A673 (cell line): ENCODE measurements at regions not wholly inside any gene's neighbourhood (a gene's known extent, or its start where the extent isn't known, plus 50 kb on each side); places are given as distances from the start of the nearest gene placed in this dataset.

ENCODE experiments used
- BruUV-seq: library from RNA; stranded (reverse); fragments of 400-500 nt; replicated peaks from 2 replicates; lab custom pipeline; 2021; lab: Mats Ljungman, UMichigan
- CTCF ChIA-PET: fragments of 300-600 bp; sonication (Branson Sonifier 250); formaldehyde crosslinking; loops from one replicate; lab custom pipeline; 2022; ENCODE audit warnings: antibody characterized with exemption; lab: Charles Lee
- POLR2A ChIA-PET: fragments of 300-600 bp; sonication (Branson Sonifier 250); formaldehyde crosslinking; loops from one replicate; lab custom pipeline; 2022; ENCODE audit warnings: antibody characterized with exemption; ENCODE audit not compliant: low non-redundant PET; lab: Charles Lee
- DNase-seq: peaks from one replicate; pipeline ENCODE4 v3.0.0-alpha.2; 2015; ENCODE audit warnings: low spot score
- H3K27ac ChIP-seq: fragments of 200-600 bp; sonication (generic); 2 replicates; pipeline ENCODE4 v1.5.1; 2016; ENCODE audit warnings: mixed run types, low read depth, mild to moderate bottlenecking, mixed read lengths, antibody characterized with exemption, low read length; ENCODE audit not compliant: poor library complexity, severe bottlenecking
- H3K27me3 ChIP-seq: fragments of 200-600 bp; sonication (generic); replicated peaks from 2 replicates; pipeline ENCODE4 v1.6.1; 2017; ENCODE audit warnings: mixed run types, low read depth, mild to moderate bottlenecking, mixed read lengths, antibody characterized with exemption, low read length; ENCODE audit not compliant: insufficient read depth, poor library complexity
- H3K36me3 ChIP-seq: fragments of 200-600 bp; sonication (generic); 2 replicates; pipeline ENCODE4 v1.6.1; 2016; ENCODE audit warnings: mixed run types, mild to moderate bottlenecking, mixed read lengths, antibody characterized with exemption, low read length; ENCODE audit not compliant: insufficient read depth, poor library complexity, severe bottlenecking
- H3K4me1 ChIP-seq: fragments of 200-600 bp; sonication (generic); 2 replicates; pipeline ENCODE4 v1.6.1; 2017; ENCODE audit warnings: mixed run types, mild to moderate bottlenecking, mixed read lengths, antibody characterized with exemption, low read length; ENCODE audit not compliant: insufficient read depth, poor library complexity, severe bottlenecking
- H3K4me3 ChIP-seq: fragments of 200-600 bp; sonication (generic); 2 replicates; pipeline ENCODE4 v1.5.1; 2016; ENCODE audit warnings: low read depth, mixed run types, mild to moderate bottlenecking, mixed read lengths, low read length; ENCODE audit not compliant: poor library complexity, severe bottlenecking
- H3K9me3 ChIP-seq: fragments of 200-600 bp; sonication (generic); 2 replicates; pipeline ENCODE4 v1.6.1; 2016; ENCODE audit warnings: mixed run types, low read depth, mild to moderate bottlenecking, mixed read lengths, antibody characterized with exemption, low read length; ENCODE audit not compliant: poor library complexity, severe bottlenecking
- EZH2 ChIP-seq: fragments of 200-600 bp; sonication (generic); IDR thresholded peaks from 2 replicates; pipeline ENCODE4 v1.6.1; 2017; ENCODE audit warnings: borderline replicate concordance, low read depth, mild to moderate bottlenecking, mixed read lengths, antibody characterized with exemption, low read length; ENCODE audit not compliant: poor library complexity, severe bottlenecking
- intact Hi-C: fragments of 100-400 bp; cut with micrococcal nuclease; formaldehyde crosslinking; loops from one replicate; pipeline ENCODE4 v1.10.0; 2022; ENCODE audit not compliant: unreplicated experiment
- TF ChIP-seq, protein P1 (sequence below): fragments of 300-800, 200-600 bp; sonication (generic); conservative IDR thresholded peaks from 2 replicates; pipeline ENCODE4 v1.5.1; 2017; ENCODE audit warnings: low read depth, mild to moderate bottlenecking, antibody characterized with exemption, low read length, moderate library complexity, mixed read lengths

DNA sequence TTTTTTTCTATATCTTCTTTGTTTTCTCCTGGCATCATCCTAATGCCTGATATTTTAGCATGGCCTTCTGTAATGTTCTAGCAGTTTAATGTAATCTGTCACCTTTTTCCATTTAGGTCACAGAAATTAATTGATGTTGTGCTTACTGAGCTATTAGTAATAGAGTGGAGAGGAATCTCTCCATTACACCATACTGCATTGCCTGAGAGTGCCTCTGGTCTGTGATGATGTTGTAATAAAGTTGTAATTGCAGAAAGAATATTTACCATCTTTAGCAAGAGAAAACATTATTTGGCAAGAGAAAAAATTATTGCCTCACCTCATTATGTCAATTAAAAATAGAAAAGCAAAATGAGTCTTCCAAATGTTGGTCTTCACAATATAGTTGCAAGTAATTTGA, 213.2 kb downstream of the KCNJ3 start:
- no peak overlapping the region for H3K4me3 ChIP-seq
- CTCF ChIA-PET, result no interaction called here
- no TSS peak for BruUV-seq
- no peaks in the 10 kb centered on the region for H3K36me3 ChIP-seq
- DNase-seq, result no peak
- TF ChIP-seq, protein P1, sequence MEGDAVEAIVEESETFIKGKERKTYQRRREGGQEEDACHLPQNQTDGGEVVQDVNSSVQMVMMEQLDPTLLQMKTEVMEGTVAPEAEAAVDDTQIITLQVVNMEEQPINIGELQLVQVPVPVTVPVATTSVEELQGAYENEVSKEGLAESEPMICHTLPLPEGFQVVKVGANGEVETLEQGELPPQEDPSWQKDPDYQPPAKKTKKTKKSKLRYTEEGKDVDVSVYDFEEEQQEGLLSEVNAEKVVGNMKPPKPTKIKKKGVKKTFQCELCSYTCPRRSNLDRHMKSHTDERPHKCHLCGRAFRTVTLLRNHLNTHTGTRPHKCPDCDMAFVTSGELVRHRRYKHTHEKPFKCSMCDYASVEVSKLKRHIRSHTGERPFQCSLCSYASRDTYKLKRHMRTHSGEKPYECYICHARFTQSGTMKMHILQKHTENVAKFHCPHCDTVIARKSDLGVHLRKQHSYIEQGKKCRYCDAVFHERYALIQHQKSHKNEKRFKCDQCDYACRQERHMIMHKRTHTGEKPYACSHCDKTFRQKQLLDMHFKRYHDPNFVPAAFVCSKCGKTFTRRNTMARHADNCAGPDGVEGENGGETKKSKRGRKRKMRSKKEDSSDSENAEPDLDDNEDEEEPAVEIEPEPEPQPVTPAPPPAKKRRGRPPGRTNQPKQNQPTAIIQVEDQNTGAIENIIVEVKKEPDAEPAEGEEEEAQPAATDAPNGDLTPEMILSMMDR, result no peak
- TF ChIP-seq EZH2, result no peak
- intact Hi-C loops, result no loop called here
- POLR2A ChIA-PET, result no interaction called here
- no peak overlapping the region for H3K27ac ChIP-seq
- no peaks in the 10 kb centered on the region for H3K27me3 ChIP-seq
- no peaks in the 10 kb centered on the region for H3K4me1 ChIP-seq
- no peaks in the 10 kb centered on the region for H3K9me3 ChIP-seq

DNA sequence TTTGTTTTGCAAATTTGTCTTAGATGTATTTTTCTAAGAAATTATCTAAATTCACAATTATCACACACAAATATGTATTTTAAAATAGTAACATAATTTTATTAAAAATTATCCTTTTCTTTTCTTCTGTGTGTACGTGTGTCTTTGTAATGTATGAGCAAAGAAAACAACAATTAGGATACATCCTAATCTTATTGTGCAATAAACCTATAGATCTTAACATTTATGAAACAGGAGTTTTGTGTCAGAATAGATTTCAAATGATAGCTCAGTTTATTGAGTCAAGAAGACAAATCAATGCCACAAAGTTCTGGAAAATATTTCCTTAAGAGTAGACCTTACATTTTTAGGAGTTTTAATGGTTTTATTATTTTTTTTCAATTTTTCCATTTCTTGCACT, 212.2 kb downstream of the KCNJ3 start:
- Histone ChIP-seq H3K27me3 (no peaks in the 10 kb centered on the region), H3K9me3 (no peaks in the 10 kb centered on the region), H3K4me3 (no peak overlapping the region), H3K4me1 (no peaks in the 10 kb centered on the region), H3K27ac (no peak overlapping the region), H3K36me3 (no peaks in the 10 kb centered on the region)
- BruUV-seq, result no TSS peak
- POLR2A ChIA-PET, result no interaction called here
- TF ChIP-seq, protein P1, result no peak
- TF ChIP-seq EZH2, result no peak
- DNase-seq, result no peak
- intact Hi-C loops, result no loop called here
- CTCF ChIA-PET, result no interaction called here

DNA sequence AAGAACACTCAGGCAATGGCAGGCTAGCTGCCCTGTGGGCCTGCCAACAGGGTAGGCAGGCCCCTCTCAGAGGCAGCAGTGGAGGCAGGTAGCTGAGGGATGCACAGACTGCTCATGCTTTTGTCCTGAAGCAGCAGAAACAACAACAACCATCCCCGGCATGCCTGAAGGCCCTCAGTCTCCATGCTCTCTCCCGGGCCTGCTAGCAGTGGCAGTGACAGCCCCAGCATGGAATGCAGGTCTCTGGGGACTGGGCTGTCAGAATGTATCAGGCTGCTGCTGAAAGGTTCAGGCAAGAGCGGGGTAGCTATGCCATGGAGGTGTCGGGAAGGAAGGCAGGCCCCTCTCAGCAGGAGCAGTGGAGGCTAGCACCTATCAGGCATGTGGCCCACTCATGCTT, 209.8 kb downstream of the KCNJ3 start:
- CTCF ChIA-PET, result no interaction called here
- DNase-seq, result no peak
- no peak overlapping the region for H3K4me3 ChIP-seq
- H3K27ac ChIP-seq, result no peak overlapping the region
- no peaks in the 10 kb centered on the region for H3K36me3 ChIP-seq
- H3K27me3 ChIP-seq, result no peaks in the 10 kb centered on the region
- H3K4me1 ChIP-seq, result no peaks in the 10 kb centered on the region
- POLR2A ChIA-PET, result no interaction called here
- no TSS peak for BruUV-seq
- intact Hi-C loops, result no loop called here
- H3K9me3 ChIP-seq, result no peaks in the 10 kb centered on the region
- TF ChIP-seq EZH2, result no peak
- TF ChIP-seq, protein P1, result no peak
